Left renal cortex interstitium (tissue), 4 donors: ENCODE measurements at regions not wholly inside any gene's neighbourhood (a gene's known extent, or its start where the extent isn't known, plus 50 kb on each side); places are given as distances from the start of the nearest gene placed in this dataset.
A peak's percentile ranks its signal among the peaks of the same experiment; 100 is the strongest.
"Not testable (repeated sequence)": the region's sequence is repeated elsewhere in the genome, so short reads cannot be mapped to it uniquely, and the experiment has no call there.

Experiments
- DNase-seq, 4 donors: peaks; one replicate each; pipeline ENCODE4 v3.0.0-alpha.2; 2013; ENCODE audit warnings: low read depth in 4 of 4, low spot score in 2 of 4, missing footprints in 1 of 4

DNA sequence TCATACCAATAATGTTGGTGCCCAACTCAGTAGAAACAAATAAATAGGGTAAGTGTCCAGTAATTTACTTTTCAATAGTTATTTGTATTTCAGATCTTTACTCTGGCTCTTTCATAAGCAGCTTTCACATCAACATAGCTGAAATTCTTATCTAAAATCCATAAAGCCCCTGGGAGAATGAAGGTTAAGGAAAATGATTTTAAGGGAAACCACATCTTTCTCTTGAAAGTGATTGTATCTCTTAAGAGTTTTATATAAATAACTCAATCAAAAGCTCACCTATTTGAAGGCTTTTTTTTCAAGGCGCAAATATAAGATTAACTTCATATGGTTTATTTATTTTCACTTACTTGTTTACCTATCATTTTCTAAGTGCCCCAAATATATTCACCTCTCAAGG, 324.4 kb downstream of the HGF start:
- DNase-seq = no peak

DNA sequence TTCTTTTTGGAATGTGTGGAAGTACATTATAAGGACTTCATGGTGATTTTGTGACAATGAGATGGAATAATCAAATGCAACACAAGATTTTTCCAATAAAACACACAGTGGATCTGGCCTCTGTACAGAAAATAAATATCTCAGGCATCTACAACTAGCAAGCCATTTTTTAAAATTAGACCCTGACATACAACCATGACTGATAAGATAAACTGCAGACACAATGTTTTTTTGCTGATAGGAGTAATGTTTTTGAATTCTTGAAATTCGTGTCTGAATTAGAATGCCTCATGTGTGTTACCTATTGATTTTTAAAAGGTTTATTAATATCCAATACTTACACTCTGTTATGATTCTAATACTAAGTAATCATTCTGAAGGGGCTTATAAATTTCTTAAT, 328.1 kb downstream of the HGF start:
- no peak for DNase-seq

DNA sequence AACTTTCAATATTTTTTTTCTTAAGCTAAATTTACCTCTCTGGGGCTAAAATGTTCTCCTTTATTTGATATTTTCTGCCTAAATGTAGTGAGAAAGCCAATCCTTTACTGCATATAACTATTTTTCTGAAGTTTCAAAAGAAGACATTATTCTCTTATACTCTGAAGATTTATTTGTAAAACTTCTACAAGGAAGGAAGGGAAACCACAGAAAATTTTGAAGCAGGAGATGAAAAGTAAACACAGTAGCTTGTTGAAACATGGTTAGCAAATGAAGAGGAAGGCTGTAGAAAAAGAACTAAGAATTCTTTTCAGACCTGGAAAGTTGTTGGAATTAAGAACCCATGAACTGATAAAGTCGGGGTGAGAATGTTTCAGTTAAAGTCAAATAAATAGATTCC, 330.3 kb downstream of the HGF start:
- DNase-seq = no peak

DNA sequence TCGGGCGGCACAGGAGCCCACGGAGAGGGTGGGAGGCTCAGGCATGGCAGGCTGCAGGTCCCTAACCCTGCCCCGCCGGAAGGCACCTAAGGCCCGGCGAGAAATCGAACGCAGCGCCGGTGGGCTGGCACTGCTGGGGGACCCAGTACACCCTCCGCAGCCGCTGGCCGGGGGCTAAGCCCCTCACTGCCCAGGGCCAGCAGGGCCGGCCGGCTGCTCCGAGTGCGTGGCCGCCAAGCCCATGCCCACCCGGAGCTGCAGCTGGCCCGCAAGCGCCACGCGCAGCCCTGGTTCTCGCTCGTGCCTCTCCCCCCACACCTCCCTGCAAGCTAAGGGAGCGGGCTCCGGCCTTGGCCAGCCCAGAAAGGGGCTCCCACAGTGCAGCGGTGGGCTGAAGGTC, 332.7 kb downstream of the HGF start:
- not testable (repeated sequence) for DNase-seq

DNA sequence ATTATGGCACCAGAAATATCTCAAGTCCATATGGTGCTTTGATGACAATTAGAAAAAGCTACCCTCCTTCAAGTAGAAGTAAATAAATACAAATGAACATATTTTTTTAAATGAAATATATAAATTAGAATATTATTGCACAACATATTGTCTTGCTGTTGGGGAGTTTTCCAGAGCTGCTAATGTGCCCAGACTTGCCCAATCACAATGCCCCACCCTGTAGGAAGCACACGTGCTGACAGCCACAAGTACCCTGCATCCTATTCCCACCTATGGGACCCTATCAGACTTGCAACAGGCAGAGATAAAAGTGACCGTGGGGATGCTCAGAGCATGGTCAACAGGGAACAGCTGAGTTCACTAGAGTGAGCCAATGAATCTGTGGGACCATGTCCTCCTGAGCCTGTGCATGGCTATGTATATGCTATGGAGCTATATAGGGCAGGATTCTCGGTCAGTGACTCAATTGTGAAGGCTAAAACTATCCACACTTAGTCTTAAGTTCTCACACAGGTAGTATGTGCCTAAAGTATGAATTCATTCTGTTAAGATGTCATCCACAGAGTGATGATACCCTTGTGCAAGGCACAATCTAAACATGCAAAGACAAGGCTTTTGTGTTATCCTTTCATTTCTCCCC, 336.0 kb downstream of the HGF start:
- no peak for DNase-seq

DNA sequence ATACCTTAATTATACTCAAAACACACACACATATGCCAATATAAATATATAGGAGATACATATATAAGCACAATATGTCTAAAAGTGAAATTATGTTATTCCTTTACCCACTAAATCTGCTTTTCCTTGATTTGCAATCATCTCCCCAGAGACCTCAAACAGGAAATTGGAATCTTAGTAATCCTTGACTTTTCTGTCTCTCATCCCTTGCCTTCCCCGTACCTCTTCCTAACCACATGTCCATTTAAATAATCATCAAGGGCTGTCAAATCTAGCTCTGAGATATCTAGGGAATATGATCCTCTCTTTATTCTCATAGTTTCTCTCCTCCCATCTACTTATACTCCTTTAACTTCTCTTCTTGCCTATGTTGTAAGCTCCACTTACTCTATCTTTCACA, 336.6 kb downstream of the HGF start:
- DNase-seq = no peak

DNA sequence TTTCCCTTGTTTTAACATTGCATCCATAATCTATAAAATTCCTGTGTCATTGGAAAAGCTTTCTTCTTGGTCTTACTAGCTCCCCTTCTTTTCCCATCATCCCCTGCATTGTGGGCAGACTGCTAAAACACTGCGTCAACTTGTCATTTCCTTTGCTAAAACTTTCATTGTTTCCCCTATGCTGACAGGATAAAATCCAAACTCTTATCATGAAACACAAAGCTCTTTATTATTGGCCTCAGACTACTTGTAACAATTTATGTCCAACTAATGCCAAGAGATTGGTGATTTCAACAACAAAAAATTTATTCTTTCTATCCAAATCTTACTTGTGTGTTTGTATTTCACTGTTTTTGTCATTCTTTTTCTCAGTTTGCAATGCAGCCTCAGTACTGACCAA, 339.1 kb downstream of the HGF start:
- no peak for DNase-seq

DNA sequence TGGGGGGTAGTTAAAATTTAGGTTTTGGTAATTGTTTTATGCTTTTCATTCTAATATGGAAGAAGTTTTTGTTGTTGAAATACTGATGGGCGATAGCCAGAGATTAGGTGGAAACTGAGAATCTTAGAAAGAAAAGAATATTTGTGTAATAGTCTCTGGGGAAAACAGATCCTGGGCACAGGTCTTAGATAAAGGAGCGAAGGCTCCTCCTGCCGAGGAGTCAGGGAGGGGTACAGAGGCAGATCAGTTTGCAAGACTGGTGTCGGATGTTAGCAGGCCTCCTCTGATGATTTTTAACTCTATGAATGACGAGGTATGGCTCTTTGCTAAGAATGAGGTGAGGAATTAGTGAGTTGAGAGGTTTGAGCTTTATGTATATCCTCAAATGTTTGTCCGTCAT, 339.7 kb downstream of the HGF start:
- DNase-seq = no peak

DNA sequence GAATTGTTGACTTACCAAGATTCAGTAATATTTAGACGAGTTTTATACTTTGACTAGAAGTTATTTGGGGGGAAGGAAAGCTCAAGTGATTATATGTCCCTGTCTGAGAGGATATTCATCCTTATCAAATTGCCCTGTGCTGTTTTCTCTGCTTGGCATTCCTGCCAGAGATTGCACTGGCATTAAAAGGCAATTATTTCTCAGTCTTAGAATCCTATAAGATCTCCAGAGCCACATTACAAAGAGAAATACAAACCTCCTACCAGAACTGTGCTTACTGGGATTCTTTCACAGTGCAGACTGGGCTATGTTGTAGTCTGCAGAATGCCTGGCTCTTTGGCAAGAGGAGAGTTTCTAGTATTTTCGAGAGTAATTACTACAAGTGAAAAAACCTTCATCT, 342.4 kb downstream of the HGF start:
- no peak for DNase-seq

DNA sequence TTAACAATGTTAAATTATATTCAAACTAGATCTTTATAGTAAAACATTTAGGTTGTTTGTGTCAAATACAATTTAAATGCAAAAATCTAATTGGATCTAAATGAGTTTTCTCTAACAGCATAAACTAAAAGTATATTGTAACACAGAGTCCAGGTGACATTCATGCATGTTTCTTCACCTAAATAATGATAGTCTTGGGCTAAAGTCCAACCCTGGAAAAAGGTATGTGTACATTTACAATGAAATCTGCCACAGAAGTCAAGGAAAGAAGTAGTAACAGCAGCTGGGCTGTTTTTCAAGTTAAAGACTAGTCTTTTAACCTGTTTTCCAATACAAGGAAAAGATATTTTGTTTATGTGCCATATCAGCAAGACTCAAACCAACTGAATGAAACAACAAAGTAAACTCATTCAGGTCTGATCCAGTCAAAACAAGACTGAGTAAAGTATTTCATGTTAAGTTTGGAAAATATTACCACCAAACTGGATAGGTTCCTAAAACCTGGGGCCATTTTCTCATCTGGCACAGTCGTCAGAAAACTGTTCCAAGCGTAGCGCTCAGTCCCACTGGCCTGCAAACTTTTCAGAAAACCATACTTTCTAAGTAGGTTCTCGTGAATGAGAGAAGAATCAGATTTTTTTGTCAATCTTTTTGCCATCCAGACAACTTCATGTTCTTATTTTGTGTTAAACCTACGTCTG, 349.2 kb downstream of the HGF start:
- no peak for DNase-seq

DNA sequence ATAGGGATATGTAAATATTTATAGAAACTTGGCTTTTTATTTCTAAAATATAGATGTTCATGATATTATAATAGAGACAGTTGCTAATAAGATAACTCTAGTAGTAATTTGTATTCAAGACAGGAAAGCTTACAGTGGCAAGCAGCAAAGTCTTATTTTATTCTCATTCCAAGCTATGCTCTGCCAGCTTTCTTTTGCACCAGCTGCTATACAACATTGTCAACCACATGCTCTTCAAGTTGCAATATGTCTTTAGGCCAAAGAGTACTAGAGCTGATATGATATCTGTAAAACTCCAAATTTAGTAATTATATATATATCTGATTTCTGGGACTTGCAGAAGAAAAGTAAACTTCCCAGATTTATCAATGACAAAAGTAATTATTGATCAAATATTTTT, 350.1 kb downstream of the HGF start:
- no peak for DNase-seq

DNA sequence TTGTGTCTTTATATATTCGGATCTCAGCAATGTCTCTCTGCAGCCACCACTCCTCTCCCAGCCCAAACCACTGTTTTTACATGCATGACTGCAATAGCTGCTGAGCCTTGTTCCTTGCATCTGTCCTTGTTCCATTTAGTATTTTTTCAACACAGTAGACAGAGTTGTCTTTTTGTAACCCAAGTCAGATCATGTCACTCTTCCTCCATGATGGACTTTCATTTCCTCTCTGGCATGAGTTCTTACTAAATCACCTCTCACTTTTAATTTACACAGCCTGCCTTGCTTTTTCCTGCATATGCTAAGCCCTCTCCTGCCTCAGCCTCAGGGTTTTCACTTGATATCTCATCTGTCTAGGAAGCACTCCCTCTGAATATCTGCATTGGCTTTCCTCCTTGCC, 353.2 kb downstream of the HGF start:
- no peak for DNase-seq

DNA sequence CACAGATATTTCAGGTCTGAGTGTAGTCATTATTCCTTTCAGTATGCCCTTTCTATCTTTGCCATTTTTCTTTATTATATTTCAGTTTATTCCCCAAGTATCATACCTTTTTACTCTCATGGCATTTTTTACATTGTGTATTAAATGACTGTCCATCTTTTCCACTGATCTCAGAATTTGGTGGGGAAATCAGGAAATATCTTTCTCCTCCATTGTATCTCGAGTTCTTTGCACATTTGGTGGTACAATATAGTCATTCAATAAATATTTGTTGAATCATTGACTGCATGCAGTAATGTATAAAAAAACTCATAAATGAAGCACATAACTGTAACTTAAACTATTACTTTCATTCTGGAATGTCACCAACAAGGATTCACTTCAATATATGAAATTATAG, 354.7 kb downstream of the HGF start:
- no peak for DNase-seq

DNA sequence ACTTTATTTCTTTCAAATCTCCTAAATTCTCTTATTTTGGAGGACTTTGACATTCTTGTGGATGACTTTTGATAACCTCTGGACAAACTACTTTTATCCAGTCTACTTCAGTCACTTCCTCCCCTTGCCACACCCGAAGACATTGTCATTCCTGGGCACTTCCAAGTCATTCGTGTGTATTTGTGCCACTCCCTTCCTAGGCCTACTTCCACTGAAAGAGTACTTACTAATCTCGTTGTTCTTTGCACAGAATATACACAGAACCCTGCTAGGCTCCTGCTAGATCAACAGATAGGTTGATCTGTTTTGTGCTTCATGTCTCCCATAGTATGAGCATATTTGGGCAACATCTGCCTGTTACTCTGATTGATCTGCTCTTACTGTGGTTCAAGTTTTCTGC, 355.4 kb downstream of the HGF start:
- no peak for DNase-seq

DNA sequence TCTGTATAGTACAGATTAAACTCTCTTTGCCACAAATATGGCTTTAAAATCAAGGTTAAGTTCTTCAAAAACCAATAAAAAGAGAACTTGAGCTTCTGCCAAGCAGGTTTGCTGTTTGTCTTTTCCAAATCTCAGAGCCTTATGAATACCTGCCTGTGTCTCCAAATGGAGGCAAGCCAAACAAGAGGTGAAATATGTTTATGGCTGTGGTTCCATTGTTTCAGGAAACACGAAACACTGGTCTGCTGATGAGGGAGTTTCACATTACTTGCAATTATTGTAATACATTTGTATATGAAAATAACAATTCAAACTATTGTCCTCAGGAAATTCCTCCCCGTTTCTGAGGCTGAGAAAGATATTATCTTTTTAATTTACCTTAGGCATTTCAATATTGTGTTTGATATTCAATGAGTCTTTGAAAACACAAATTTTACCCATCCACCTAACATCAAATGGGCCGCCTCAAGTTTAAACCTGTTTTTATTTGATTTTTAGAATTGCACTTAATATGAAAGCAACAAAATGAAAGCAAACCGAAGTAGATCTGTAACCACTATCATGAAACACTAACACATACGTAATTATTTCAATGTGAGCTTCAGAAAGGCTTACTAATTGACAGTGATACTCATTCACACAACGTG, 359.3 kb downstream of the HGF start:
- no peak for DNase-seq

DNA sequence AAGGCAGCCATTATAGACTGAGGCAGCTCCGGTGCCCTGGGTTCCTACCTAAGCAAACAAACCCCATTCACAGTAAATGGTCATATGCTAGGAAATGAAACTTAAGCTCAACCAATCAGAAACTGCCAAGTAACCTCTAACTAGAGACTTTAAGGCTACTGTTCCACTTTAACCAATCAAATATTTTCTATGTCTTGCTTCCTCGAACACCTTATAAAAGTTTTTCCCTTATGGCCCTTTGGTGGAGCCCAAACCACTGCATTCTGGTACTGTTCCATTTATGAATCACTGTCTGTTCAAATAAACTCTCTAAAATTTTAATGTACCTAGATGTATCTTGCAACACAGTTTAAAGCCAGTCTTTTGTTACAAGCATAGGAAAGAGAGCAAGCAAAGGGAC, 361.1 kb downstream of the HGF start:
- DNase-seq = no peak

DNA sequence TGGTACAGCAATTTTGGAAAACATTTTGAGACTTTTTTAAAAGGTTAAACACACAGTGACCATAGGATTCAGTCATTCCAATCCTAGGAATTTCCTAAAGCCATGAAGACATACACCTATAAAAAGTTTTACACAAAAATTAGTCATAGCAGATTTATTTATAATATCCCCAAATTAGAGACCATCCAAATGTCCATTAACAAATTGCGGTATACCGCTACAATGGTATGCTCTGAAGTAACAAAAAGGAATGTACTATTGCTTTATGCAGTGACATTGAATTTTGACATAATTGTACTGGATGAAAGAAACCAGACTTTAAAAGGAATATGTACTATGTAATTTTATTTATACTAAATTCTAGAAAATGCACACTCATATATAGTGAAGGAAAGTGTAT, 362.8 kb downstream of the HGF start:
- DNase-seq = no peak

DNA sequence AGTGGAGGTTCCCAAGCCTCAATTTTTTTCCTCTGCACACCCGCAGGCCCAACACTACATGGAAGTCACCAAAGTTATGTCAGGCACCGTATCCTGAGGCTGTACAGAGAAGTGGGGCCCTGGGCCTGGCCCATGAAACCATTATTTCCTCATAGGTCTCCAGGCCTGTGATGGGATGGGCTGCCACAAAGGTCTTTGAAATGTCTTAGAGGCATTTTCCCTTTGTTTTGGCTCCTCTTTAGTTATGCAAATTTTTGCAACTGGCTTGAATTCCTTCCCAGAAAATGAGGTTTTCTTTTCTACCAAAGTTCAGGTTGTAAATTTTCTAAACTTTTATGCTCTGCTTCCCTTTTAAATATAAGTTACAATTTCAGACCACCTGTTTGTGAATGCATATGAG, 365.2 kb downstream of the HGF start:
- DNase-seq = no peak

DNA sequence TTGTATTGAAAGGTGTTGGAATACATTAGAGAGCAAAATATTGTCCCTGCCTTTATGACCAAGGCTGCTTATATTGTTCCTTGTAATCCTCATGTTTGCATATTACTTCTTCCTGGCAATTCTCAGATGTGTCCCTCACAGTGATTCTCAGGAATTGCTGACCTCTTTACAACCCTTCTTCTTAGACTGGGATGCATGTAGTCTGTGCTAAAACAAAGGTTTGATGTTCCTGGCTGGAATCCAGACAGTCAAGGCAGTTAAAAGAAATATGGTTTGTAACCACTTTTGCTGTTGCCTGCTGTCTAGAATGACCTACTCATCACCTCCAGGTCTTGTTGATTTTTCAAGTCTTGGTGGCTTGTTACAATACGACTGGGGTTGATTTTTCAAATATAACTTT, 367.6 kb downstream of the HGF start:
- DNase-seq = peak in 1 of 4 donors; percentile 13

DNA sequence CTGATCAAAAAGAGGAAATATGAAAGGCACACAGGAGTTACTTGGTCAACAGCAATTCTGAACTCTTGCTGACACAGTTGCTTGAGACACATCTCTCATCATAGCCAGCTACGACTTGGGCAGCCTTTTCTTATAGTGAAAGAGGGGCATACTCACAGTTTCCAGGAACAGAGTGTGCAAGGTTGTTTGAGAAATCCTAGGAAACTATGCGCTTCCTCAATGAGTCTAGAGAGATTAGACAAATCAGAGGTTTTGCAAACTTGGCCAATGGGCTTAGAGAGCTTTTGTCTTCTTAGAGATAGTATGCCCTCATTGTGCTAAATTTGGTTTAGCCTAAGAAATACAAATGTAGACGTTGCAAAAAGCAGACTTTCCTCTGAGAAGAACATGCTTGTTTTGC, 370.4 kb downstream of the HGF start:
- DNase-seq = no peak

DNA sequence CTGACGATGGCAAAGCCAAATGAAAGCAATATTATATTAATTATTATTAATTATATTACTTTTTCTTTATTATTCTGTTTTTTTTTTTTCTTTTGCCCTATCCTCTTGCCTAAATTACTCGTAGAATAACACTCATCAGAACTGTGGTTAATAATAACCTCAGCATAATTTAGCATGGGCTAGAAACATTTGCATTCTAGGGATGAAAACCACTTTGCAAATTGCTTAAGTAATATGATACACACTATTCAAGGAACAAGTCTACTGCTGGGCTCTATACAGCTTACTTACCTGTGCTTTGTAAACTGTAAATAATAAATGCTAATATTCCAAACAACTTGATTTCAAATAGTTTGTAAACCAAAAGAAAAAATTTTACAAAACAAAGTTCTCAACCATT, 375.8 kb downstream of the HGF start:
- DNase-seq = no peak

DNA sequence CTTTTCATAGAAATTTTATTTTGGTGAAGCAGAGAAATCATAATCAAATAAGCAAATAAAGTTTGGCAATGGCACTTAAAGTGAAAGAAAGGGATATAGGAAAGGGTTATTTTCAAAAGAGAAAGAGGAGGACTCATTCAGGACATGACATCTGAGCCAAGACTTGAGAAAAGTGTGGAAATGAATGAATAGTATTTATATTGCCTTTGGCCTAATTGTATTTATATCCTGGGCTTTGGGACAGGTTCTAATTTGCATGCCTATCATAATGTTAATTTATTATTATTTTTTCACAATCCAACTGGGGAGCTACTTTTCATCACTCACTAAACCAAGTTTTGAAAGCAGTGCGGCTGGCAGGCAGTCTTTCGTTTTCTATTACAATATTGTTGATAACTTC, 376.8 kb downstream of the HGF start:
- no peak for DNase-seq
